ENCODE measurements at regions not wholly inside any gene's neighbourhood (a gene's known extent, or its start where the extent isn't known, plus 50 kb on each side); places are given as distances from the start of the nearest gene placed in this dataset.

DNA sequence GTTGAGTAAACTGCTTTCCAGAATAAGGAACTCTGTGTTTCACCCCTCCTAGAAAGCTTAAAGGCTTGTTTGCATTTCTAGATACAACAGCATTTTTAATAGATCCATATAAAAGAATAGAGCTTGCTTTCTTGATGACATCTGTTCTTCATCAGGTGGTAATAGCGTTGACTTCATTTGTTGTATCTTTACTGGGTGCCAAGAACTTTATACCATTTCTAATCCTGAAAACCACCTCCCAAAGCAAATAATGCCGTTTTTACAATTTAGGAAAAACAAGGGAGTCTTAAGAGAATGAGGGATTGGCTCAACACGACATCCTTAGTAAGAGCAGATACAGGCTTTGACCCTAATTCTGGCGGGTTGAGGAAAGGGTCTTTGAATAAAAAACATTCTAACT, 993.4 kb downstream of the TYW1 start:
- Histone ChIP-seq H3K4me3 (no peak overlapping the region), H3K79me2 (replicated peaks; ENCODE audit: insufficient read depth) (no peaks in the 10 kb centered on the region), H3K4me1 (ENCODE audit: insufficient read depth) (no peaks in the 10 kb centered on the region), H3F3A (replicated peaks; ENCODE audit: low read depth) (no peaks in the 10 kb centered on the region), H3K27me3 (ENCODE audit: insufficient read depth) (no peaks in the 10 kb centered on the region), H3K4me2 (no peak overlapping the region), H3K27ac (ENCODE audit: low read depth) (no peak overlapping the region), H4K20me1 (replicated peaks; ENCODE audit: insufficient read depth) (no peaks in the 10 kb centered on the region), H3K9me2 (ENCODE audit: insufficient read depth) (no peaks in the 10 kb centered on the region), H2AFZ (no peak overlapping the region), H3K36me3 (ENCODE audit: insufficient read depth) (peaks cover 4% of the 10 kb centered on the region)
- Mint-ChIP-seq H3K27ac (no peak overlapping the region), H3K4me3 (no peak overlapping the region), H3K27me3 (ENCODE audit: insufficient read depth, low read depth, poor library complexity) (peaks cover 4% of the 10 kb centered on the region), H3K4me1 (no peaks in the 10 kb centered on the region), H3K9me3 (peaks cover 93% of the 10 kb centered on the region), H3K36me3 (ENCODE audit: low read depth) (peaks cover 24% of the 10 kb centered on the region)
- no peak for ATAC-seq
- no peak for DNase-seq (ENCODE audit: low spot score)
- TF ChIP-seq, protein P1, sequence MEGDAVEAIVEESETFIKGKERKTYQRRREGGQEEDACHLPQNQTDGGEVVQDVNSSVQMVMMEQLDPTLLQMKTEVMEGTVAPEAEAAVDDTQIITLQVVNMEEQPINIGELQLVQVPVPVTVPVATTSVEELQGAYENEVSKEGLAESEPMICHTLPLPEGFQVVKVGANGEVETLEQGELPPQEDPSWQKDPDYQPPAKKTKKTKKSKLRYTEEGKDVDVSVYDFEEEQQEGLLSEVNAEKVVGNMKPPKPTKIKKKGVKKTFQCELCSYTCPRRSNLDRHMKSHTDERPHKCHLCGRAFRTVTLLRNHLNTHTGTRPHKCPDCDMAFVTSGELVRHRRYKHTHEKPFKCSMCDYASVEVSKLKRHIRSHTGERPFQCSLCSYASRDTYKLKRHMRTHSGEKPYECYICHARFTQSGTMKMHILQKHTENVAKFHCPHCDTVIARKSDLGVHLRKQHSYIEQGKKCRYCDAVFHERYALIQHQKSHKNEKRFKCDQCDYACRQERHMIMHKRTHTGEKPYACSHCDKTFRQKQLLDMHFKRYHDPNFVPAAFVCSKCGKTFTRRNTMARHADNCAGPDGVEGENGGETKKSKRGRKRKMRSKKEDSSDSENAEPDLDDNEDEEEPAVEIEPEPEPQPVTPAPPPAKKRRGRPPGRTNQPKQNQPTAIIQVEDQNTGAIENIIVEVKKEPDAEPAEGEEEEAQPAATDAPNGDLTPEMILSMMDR (conservative IDR thresholded peaks at IDR 0.05; ENCODE audit: low read depth in 2 of 2) = no peak
- TF ChIP-seq JUNB (IDR thresholded peaks at IDR 0.05; ENCODE audit: unreplicated experiment) (no peak), NANOG (IDR thresholded peaks at IDR 0.05; ENCODE audit: borderline replicate concordance) (no peak), EZH2 (IDR thresholded peaks at IDR 0.05; ENCODE audit: low read depth, unreplicated experiment) (no peak), POLR2AphosphoS5 (IDR thresholded peaks at IDR 0.05; ENCODE audit: low read depth) (no peak)
- TF ChIP-seq, protein P2, sequence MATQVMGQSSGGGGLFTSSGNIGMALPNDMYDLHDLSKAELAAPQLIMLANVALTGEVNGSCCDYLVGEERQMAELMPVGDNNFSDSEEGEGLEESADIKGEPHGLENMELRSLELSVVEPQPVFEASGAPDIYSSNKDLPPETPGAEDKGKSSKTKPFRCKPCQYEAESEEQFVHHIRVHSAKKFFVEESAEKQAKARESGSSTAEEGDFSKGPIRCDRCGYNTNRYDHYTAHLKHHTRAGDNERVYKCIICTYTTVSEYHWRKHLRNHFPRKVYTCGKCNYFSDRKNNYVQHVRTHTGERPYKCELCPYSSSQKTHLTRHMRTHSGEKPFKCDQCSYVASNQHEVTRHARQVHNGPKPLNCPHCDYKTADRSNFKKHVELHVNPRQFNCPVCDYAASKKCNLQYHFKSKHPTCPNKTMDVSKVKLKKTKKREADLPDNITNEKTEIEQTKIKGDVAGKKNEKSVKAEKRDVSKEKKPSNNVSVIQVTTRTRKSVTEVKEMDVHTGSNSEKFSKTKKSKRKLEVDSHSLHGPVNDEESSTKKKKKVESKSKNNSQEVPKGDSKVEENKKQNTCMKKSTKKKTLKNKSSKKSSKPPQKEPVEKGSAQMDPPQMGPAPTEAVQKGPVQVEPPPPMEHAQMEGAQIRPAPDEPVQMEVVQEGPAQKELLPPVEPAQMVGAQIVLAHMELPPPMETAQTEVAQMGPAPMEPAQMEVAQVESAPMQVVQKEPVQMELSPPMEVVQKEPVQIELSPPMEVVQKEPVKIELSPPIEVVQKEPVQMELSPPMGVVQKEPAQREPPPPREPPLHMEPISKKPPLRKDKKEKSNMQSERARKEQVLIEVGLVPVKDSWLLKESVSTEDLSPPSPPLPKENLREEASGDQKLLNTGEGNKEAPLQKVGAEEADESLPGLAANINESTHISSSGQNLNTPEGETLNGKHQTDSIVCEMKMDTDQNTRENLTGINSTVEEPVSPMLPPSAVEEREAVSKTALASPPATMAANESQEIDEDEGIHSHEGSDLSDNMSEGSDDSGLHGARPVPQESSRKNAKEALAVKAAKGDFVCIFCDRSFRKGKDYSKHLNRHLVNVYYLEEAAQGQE (IDR thresholded peaks at IDR 0.05; ENCODE audit: unreplicated experiment) = no peak

GRCh38 chr7:67990716-67991115, 994.1 kb downstream of the TYW1 start:
- H3K27ac Mint-ChIP-seq = no peak overlapping the region
- H3K9me2 ChIP-seq (ENCODE audit: insufficient read depth) = no peaks in the 10 kb centered on the region
- no peaks in the 10 kb centered on the region for H3K79me2 ChIP-seq (replicated peaks; ENCODE audit: insufficient read depth)
- no peak for ATAC-seq
- no peaks in the 10 kb centered on the region for H3K4me1 ChIP-seq (ENCODE audit: insufficient read depth)
- peaks cover 24% of the 10 kb centered on the region for H3K36me3 Mint-ChIP-seq (ENCODE audit: low read depth)
- peaks cover 4% of the 10 kb centered on the region for H3K36me3 ChIP-seq (ENCODE audit: insufficient read depth)
- no peak overlapping the region for H3K27ac ChIP-seq (ENCODE audit: low read depth)
- peaks cover 94% of the 10 kb centered on the region for H3K9me3 Mint-ChIP-seq
- H3K4me1 Mint-ChIP-seq = no peaks in the 10 kb centered on the region
- H2AFZ ChIP-seq = no peak overlapping the region
- H4K20me1 ChIP-seq (replicated peaks; ENCODE audit: insufficient read depth) = no peaks in the 10 kb centered on the region
- no peaks in the 10 kb centered on the region for H3F3A ChIP-seq (replicated peaks; ENCODE audit: low read depth)
- no peaks in the 10 kb centered on the region for H3K27me3 ChIP-seq (ENCODE audit: insufficient read depth)
- H3K4me3 ChIP-seq = no peak overlapping the region
- no peak overlapping the region for H3K4me3 Mint-ChIP-seq
- peaks cover 4% of the 10 kb centered on the region for H3K27me3 Mint-ChIP-seq (ENCODE audit: insufficient read depth, low read depth, poor library complexity)
- H3K4me2 ChIP-seq = no peak overlapping the region
- no peak for TF ChIP-seq ZNF114 (CRISPR knock-in tag; IDR thresholded peaks at IDR 0.05)
- TF ChIP-seq EZH2 (IDR thresholded peaks at IDR 0.05; ENCODE audit: low read depth, unreplicated experiment) = no peak
- no peak for TF ChIP-seq CREB1 (CRISPR knock-in tag; IDR thresholded peaks at IDR 0.05; ENCODE audit: low read depth)
- TF ChIP-seq POLR2AphosphoS5 (IDR thresholded peaks at IDR 0.05; ENCODE audit: low read depth) = no peak
- TF ChIP-seq ETS1 (IDR thresholded peaks at IDR 0.05) = no peak
- TF ChIP-seq, protein P2 (IDR thresholded peaks at IDR 0.05; ENCODE audit: unreplicated experiment) = no peak
- TF ChIP-seq STAT1 (IDR thresholded peaks at IDR 0.05; ENCODE audit: unreplicated experiment) = no peak
- no peak for TF ChIP-seq NANOG (IDR thresholded peaks at IDR 0.05; ENCODE audit: borderline replicate concordance)
- no peak for TF ChIP-seq EZH2phosphoT487 (IDR thresholded peaks at IDR 0.05; ENCODE audit: unreplicated experiment)
- DNase-seq (ENCODE audit: low spot score) = no peak
